Ovary (tissue), 7 donors: ENCODE measurements at regions not wholly inside any gene's neighbourhood (a gene's known extent, or its start where the extent isn't known, plus 50 kb on each side); places are given as distances from the start of the nearest gene placed in this dataset.

Experiments used
- DNase-seq, 5 donors: peaks; one replicate each; pipeline ENCODE4 v3.0.0-alpha.2; 2019 to 2020
- H3K27ac ChIP-seq, 2 donors: fragments of 200-600 bp; one replicate each; pipeline versions ENCODE4 v1.5.1 to v1.8.0; 2019 to 2022
- H3K27me3 ChIP-seq: fragments of 200-600 bp; one replicate; pipeline ENCODE4 v1.8.0; 2022
- H3K36me3 ChIP-seq: fragments of 200-600 bp; sonication (generic); one replicate; pipeline ENCODE4 v1.5.1; 2019
- H3K4me1 ChIP-seq: one replicate; pipeline ENCODE4 v1.8.1; 2013; ENCODE audit warnings: mild to moderate bottlenecking, moderate library complexity; ENCODE audit not compliant: insufficient read depth
- H3K4me3 ChIP-seq: fragments of 200-600 bp; sonication (generic); one replicate; pipeline ENCODE4 v1.5.1; 2017
- H3K9me3 ChIP-seq, 2 donors: fragments of 200-600 bp in 1 of 2; sonication (generic) in 1 of 2; one replicate each; pipeline versions ENCODE4 v1.5.1 to v1.8.1; 2013 to 2019; ENCODE audit warnings: mild to moderate bottlenecking in 1 of 2, moderate library complexity in 1 of 2
- EP300 ChIP-seq: sonication (generic); formaldehyde crosslinking; IDR thresholded peaks from one replicate; pipeline ENCODE4 v1.6.1; 2017; ENCODE audit warnings: antibody characterized with exemption
- POLR2A ChIP-seq: fragments of 450-650 bp; IDR thresholded peaks from one replicate; pipeline ENCODE4 v1.6.1; 2017; ENCODE audit warnings: antibody characterized with exemption, mild to moderate bottlenecking, moderate library complexity
- WGBS, 3 donors: extraction: QIAGEN DNeasy Blood & Tissue Kit in 1 of 3; methylation state at CpG; one replicate each; pipeline versions ENCODE4 v1.1.5 to v1.1.7; 2013 to 2017; 5-methylcytosine and 5-hydroxymethylcytosine counted together
- intact Hi-C, 4 donors: fragments of 100-400 bp; cut with DNase I; formaldehyde crosslinking; loops; one replicate each; pipeline versions ENCODE4 v1.11.0 to v1.15.1; 2022 to 2023
- TF ChIP-seq, protein P1 (sequence below), 3 donors: fragments of 450-650 bp in 2 of 3; fragments of 200-600 bp in 1 of 3; IDR thresholded peaks; one replicate each; pipeline versions ENCODE4 v1.5.1 to v1.8.0; 2016 to 2022; ENCODE audit warnings: antibody characterized with exemption in 3 of 3, mild to moderate bottlenecking in 1 of 3
- donor health status: DM: no; HTN: no; CAD: no; lungs with moderate emphysema.
- donor health status: DM: no; HTN: no; CAD: no.
- donor health status: Bipolar disorder and iron deficiency.
- donor health status: DM: no; HTN: no; CAD: no.
- donor health status: DM: yes; HTN: yes; CAD: no.

DNA sequence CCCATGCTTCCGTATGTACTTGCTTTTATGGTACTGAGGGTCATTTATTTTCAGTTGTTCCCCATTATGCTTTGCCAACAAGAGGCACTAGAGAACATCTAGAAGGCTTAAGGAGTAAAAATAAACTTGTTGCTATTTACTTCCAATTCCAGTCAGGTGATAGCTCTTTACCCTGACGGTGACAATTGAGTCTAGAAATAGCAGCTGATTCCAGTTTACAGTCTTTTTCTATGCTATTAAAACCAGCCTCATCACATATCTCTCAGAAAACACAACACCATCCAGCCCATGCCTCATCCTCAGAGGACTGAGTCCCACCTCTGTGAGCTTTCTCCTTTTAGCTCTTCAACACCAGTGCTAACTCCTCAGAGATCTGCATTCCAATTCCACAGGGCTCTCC is 327.0 kb downstream of the GPD2 start:
- Histone ChIP-seq H3K27me3 (no peaks in the 10 kb centered on the region), H3K9me3 (no peaks in the 10 kb centered on the region), H3K4me1 (no peaks in the 10 kb centered on the region), H3K36me3 (no peaks in the 10 kb centered on the region), H3K27ac (no peak overlapping the region), H3K4me3 (no peak overlapping the region)
- TF ChIP-seq EP300 = no peak
- TF ChIP-seq, protein P1, sequence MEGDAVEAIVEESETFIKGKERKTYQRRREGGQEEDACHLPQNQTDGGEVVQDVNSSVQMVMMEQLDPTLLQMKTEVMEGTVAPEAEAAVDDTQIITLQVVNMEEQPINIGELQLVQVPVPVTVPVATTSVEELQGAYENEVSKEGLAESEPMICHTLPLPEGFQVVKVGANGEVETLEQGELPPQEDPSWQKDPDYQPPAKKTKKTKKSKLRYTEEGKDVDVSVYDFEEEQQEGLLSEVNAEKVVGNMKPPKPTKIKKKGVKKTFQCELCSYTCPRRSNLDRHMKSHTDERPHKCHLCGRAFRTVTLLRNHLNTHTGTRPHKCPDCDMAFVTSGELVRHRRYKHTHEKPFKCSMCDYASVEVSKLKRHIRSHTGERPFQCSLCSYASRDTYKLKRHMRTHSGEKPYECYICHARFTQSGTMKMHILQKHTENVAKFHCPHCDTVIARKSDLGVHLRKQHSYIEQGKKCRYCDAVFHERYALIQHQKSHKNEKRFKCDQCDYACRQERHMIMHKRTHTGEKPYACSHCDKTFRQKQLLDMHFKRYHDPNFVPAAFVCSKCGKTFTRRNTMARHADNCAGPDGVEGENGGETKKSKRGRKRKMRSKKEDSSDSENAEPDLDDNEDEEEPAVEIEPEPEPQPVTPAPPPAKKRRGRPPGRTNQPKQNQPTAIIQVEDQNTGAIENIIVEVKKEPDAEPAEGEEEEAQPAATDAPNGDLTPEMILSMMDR (IDR thresholded peaks at IDR 0.05) = no peak
- no peak for TF ChIP-seq POLR2A
- DNase-seq = no peak
- 80 to 92% (median 89%) methylated on average over 2 of the region's 2 CpGs for WGBS, 3 donors
- intact Hi-C loops = no loop called here

GRCh38 chr2:156765043-156765442 is 328.9 kb downstream of the GPD2 start:
- no peaks in the 10 kb centered on the region for H3K9me3 ChIP-seq
- intact Hi-C loops = no loop called here
- no peaks in the 10 kb centered on the region for H3K27me3 ChIP-seq
- no peak overlapping the region for H3K4me3 ChIP-seq
- TF ChIP-seq EP300 (no peak), POLR2A (no peak)
- TF ChIP-seq, protein P1 (IDR thresholded peaks at IDR 0.05) = no peak
- 80 to 83% (median 81%) methylated on average over 2 of the region's 2 CpGs for WGBS, 3 donors
- no peaks in the 10 kb centered on the region for H3K36me3 ChIP-seq
- no peak for DNase-seq
- no peak overlapping the region for H3K27ac ChIP-seq
- H3K4me1 ChIP-seq = no peaks in the 10 kb centered on the region

- H3K27me3 ChIP-seq = no peaks in the 10 kb centered on the region
- DNase-seq = no peak
- TF ChIP-seq POLR2A (no peak), EP300 (no peak)
- TF ChIP-seq, protein P1 (IDR thresholded peaks at IDR 0.05) = no peak
- H3K4me3 ChIP-seq = no peak overlapping the region
- 67 to 76% (median 73%) methylated on average over 1 of the region's 1 CpG for WGBS, 3 donors
- H3K4me1 ChIP-seq = no peaks in the 10 kb centered on the region
- H3K9me3 ChIP-seq = no peaks in the 10 kb centered on the region
- intact Hi-C loops = no loop called here
- H3K27ac ChIP-seq = no peak overlapping the region
- no peaks in the 10 kb centered on the region for H3K36me3 ChIP-seq
Observed at GRCh38 chr2:156765450-156765849, 329.3 kb downstream of the GPD2 start.

GRCh38 chr2:156769802-156770201 is 333.6 kb downstream of the GPD2 start:
- Histone ChIP-seq H3K4me1 (no peaks in the 10 kb centered on the region), H3K4me3 (no peak overlapping the region), H3K9me3 (no peaks in the 10 kb centered on the region), H3K27me3 (no peaks in the 10 kb centered on the region), H3K36me3 (no peaks in the 10 kb centered on the region), H3K27ac (no peak overlapping the region)
- intact Hi-C loops = no loop called here
- TF ChIP-seq POLR2A = no peak
- TF ChIP-seq, protein P1 (IDR thresholded peaks at IDR 0.05) = no peak
- no peak for DNase-seq
- 65 to 79% (median 70%) methylated on average over 1 of the region's 1 CpG for WGBS, 3 donors

- 79 to 89% (median 86%) methylated on average over 3 of the region's 3 CpGs for WGBS, 3 donors
- no peak for DNase-seq
- H3K4me3 ChIP-seq = no peak overlapping the region
- TF ChIP-seq EP300 (no peak), POLR2A (no peak)
- TF ChIP-seq, protein P1 (IDR thresholded peaks at IDR 0.05) = no peak
- H3K9me3 ChIP-seq = no peaks in the 10 kb centered on the region
- H3K27ac ChIP-seq = no peak overlapping the region
- intact Hi-C loops = no loop called here
- H3K27me3 ChIP-seq = no peaks in the 10 kb centered on the region
- no peaks in the 10 kb centered on the region for H3K36me3 ChIP-seq
- no peaks in the 10 kb centered on the region for H3K4me1 ChIP-seq
Observed at GRCh38 chr2:156778916-156779315, 342.7 kb downstream of the GPD2 start.
